ENCODE measurements at regions not wholly inside any gene's neighbourhood (a gene's known extent, or its start where the extent isn't known, plus 50 kb on each side); places are given as distances from the start of the nearest gene placed in this dataset.
"Not testable (repeated sequence)": the region's sequence is repeated elsewhere in the genome, so short reads cannot be mapped to it uniquely, and the experiment has no call there.

GRCh38 chr7:23938215-23938614, 228.2 kb downstream of the STK31 start:
- no peak for DNase-seq (ENCODE audit: low read depth)

DNA sequence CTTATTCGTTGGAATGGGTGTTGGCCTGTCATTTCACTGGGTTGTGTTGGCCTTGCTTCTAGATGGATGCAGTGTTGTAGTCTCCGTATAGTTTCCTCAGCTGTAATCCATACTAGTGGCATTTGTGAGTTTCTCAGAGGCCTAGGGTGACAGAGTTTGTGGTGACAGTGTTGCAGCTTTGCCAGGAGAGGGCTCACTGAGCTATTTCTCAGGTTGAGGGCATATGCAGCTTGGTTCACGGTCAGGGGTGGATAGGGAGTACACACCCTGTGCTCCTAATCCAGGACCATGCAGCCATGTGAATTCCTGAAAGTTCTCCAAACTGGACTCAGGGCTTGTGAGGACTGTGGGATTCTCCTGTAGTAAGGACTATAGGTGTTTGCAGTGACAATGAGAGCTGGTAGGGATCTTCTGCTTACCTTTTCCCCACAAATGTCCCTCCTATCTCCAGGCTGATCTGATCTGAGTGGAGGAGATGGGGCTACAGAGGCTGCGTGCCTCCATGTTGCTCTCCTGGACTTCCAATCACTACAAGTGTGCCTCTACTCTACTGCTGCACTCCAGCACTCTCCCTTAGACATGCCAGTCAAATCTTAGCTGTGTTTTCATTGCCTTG, 229.0 kb downstream of the STK31 start:
- DNase-seq (ENCODE audit: low read depth): peak; percentile 36

GRCh38 chr7:23939747-23940146, 229.7 kb downstream of the STK31 start:
- not testable (repeated sequence) for DNase-seq (ENCODE audit: low read depth)

- DNase-seq (ENCODE audit: low read depth): no peak
Measured at GRCh38 chr7:23941551-23941950, 231.5 kb downstream of the STK31 start.

- no peak for DNase-seq (ENCODE audit: low read depth)
Measured at GRCh38 chr7:23942032-23942431, 232.0 kb downstream of the STK31 start.

DNA sequence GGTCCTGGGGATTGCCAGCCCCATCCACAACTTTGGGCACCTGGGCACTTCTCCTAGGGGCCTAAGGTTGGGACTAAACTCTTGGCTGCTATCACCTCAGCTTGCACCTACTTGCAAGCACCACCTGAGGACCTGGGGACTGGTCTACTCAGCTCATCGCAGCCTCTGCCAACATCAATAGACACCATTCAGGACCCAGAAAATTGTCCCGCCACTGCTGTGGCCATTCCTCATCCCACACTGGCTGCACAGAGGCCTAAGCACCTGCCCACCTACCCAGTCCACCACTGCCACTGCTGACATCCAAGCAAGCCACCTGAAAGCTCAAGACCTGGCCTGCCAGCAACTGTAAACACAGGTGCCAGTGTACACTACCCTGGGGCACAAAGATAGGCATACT, 234.1 kb downstream of the STK31 start:
- DNase-seq (ENCODE audit: low read depth): no peak

DNA sequence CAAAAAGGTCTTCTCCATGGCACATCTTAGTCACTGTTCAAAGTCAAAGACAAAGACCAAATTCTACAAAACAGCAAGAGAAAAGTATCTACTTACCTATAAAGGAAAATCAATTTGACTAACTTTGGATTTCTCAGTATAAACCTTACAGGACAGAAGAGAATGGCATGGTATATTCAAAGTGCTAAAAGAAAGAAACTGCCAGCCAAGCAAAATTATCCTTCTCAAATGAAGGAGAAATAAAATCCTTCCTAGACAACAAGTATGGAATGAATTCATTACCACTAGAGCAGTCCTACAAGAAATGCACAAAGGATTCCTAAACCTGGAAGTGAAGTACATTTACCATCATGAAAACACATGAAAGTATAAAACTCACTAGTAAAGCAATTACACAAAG, 235.5 kb downstream of the STK31 start:
- DNase-seq (ENCODE audit: low read depth): no peak

DNA sequence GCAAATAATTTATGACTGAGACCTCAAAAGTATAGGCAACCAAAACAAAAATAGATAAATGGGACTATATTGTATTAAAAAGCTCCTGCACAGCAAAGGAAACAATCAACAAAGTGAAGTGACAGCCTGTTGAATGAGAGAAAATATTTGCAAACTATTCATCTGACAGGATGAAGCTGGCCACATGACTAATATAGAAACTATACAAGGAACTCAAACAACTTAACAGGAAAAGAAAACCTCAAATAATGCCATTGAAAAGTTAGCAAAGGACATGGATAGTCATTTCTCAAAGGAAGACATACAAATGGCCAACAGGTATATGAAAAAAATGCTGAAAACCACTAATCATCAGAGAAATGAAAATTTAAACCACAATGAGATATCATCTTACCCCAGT, 245.1 kb downstream of the STK31 start:
- no peak for DNase-seq (ENCODE audit: low read depth)

DNA sequence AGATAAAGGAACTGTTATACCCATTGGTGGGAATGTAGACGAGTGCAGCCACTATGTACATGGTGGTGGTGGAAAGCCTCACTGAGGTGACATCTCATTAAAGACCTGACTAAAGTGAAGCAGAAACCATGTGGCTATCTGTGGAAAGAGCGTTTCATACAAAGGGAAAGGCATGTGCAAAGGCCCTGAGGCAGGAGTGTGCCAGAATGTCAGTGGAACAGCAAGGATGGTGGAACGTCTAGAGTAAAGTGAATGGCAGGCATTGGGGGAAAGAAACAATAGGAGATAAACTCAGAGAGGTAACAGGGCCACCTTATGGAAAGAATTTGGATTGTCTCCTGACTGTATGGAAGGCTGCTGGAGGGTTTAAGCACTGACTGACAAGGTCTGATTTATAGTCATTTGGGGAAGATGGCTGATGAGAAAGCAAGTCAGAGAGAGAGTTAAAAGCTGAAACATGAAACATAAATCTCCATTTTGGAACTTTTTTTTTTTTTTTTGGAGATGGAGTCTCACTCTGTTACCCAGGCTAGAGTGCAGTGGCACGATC, 245.7 kb downstream of the STK31 start:
- DNase-seq (ENCODE audit: low read depth): no peak

- DNase-seq (ENCODE audit: low read depth): no peak
Measured at GRCh38 chr7:23956772-23957576, 247.0 kb downstream of the STK31 start.

DNA sequence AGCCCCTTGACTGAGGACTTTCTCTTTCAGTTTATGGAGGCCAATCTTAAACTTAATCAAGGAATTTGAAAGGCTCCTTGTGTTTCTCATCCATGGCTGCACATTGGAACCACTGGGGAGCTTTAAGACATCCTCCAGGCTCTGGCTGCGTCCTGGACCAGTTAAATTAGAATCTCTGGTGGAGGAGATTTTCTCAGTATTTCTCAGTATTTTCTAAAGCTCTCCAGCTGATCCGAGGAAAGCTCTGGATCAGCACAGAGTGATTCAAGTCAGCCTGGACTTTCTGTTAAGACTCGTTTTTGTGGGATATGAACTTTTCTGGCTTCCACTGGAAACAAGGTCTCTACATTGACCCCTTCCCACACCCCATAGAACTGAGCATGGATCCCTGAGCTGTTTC, 249.8 kb downstream of the STK31 start:
- no peak for DNase-seq (ENCODE audit: low read depth)

DNA sequence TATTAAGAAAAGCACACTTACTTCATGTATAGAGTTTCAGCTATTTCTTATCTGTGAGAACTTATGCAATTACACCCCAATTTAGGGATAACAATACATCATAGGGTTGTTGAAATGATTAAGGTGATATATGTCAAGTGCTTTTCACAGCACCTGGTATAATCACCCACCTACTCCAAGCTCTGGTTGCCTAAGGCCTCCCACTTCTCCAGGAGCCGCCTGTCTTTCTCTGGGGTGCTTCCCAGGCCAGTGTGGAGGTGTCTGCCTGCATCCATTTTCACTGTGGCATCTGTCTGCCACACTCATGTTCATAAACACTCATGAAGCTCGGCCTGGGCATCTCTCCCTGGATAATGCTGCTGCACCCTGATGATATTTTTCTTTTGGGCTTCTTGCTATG, 250.3 kb downstream of the STK31 start:
- DNase-seq (ENCODE audit: low read depth): no peak

- DNase-seq (ENCODE audit: low read depth): no peak
Measured at GRCh38 chr7:23963461-23964165, 253.6 kb downstream of the STK31 start.

GRCh38 chr7:23964715-23965114, 254.7 kb downstream of the STK31 start:
- DNase-seq (ENCODE audit: low read depth): no peak

- no peak for DNase-seq (ENCODE audit: low read depth)
Measured at GRCh38 chr7:23965296-23965695, 255.3 kb downstream of the STK31 start.

- DNase-seq (ENCODE audit: low read depth): no peak
Measured at GRCh38 chr7:23966941-23967340, 256.9 kb downstream of the STK31 start.

DNA sequence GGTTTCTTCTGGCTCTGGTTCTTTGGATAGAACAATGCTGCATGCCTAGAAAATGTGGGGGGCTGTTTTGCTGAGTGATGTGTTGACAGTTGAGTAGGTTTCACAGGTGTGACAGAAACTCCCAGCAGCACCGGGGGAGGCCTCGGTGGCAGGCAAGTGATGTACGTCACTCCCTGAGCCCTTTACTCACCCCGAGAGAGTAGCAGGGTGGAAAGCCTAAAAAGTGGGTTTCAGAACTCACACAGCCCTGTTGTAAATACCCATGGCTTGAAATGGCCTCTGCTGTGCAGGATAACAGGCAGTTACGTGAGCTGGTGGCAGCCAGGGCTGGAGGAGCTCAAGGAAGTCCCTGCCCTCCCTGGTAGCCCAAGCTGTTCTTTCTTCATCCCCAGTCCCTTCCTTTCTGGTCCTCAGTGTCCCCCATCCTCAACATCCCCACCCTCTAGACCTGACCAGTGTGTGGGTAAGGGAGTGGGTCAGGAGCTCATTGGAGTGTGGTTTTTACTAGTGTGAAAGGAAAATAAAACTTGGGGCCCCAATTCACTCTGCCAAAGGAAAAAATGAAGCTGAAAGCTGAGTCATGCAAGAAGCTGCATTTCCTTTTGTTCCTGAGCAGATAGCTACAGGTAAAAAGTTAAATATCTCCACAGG, 258.1 kb downstream of the STK31 start:
- no peak for DNase-seq (ENCODE audit: low read depth)

DNA sequence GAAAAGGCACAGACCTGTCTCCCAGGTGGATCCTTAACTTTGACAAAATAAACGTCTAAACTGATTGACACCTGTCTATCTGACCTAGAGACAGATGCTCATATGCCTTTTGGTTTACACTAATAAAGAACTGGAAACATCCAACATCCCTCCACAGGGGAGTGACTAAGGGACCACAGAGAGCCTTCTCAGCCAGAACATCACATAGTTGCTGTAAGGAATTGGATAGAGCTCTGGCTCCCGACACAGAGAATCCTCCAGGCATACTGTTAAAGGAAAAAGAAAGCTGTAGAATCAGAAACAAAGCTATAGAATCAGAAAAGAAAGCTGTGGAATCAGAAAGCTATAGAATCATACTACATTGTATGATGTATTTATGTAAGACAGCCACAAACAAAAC, 258.8 kb downstream of the STK31 start:
- no peak for DNase-seq (ENCODE audit: low read depth)

- DNase-seq (ENCODE audit: low read depth): no peak
Measured at GRCh38 chr7:23969443-23969842, 259.4 kb downstream of the STK31 start.

DNA sequence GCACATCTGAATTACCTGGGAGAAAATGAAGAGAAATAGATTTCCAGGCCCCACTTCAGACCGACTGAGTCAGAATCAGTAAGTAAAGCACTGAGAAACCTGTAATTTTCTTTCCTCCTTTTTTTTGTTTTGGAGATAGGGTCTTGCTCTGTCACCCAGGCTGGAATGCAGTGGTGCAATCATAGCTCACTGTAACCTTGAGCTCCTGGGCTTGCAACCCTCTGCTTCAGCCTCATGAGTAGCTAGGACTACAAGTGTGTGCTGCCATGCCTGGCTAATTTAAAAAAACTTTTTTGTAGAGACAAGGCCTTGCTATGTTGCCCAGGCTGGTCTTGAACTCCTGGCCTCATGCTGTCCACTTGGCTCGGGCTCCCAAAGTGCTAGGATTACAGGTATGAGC, 260.2 kb downstream of the STK31 start:
- no peak for DNase-seq (ENCODE audit: low read depth)

GRCh38 chr7:23971031-23971430, 261.0 kb downstream of the STK31 start:
- DNase-seq (ENCODE audit: low read depth): no peak

DNA sequence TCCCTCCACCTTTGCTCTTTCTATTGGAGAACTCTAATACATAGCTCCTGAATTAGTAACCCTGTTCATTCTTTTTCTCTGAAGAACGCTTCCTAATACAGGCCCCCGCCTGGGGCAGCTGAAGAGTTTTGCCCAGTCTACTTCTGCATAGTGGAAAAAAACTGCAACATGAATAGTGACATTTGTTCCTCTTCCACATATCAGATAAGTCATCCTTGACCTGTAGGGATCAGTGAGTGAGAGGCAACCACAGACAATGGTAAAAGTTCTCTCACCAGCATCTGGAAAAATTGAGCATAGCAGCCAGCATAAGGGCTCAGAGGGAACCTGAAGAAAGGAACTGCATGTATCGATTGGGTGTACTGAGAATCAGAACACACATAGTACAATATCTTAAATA, 262.0 kb downstream of the STK31 start:
- no peak for DNase-seq (ENCODE audit: low read depth)
